Right ventricle myocardium inferior (tissue), 1 donor: ENCODE measurements at regions not wholly inside any gene's neighbourhood (a gene's known extent, or its start where the extent isn't known, plus 50 kb on each side); places are given as distances from the start of the nearest gene placed in this dataset.
"Not testable (repeated sequence)": the region's sequence is repeated elsewhere in the genome, so short reads cannot be mapped to it uniquely, and the experiment has no call there.

Experiments
- ATAC-seq: fragments of 200-7000 bp; cut with Tn5 transposase; one replicate; pipeline ENCODE4 v1.9.1; 2020; ENCODE audit warnings: mild to moderate bottlenecking, moderate library complexity
- DNase-seq: peaks from one replicate; pipeline ENCODE4 v3.0.0; 2021; ENCODE audit errors: missing footprints
- intact Hi-C: fragments of 100-400 bp; cut with DNase I; formaldehyde crosslinking; loops from one replicate; pipeline ENCODE4 v1.11.0; 2022
- donor health status: DM: no; HTN: yes; CAD: no; lungs with severe emphysema.

- intact Hi-C loops: no loop called here
- ATAC-seq (no peak), DNase-seq (no peak)
Observed at GRCh38 chr6:28618898-28619555, 93.3 kb downstream of the GPX5 start.

- ATAC-seq, DNase-seq, intact Hi-C loops: not testable (repeated sequence)
Observed at GRCh38 chr6:28621268-28621667, 95.6 kb downstream of the GPX5 start.

- DNase-seq: not testable (repeated sequence)
Observed at GRCh38 chr6:28623242-28623641, 97.6 kb downstream of the GPX5 start.

GRCh38 chr6:28626386-28626785 lies 100.7 kb downstream of the GPX5 start:
- ATAC-seq, DNase-seq, intact Hi-C loops: not testable (repeated sequence)

More at GRCh38 chr6:28623242-28623641, 97.6 kb downstream of the GPX5 start:
- ATAC-seq, intact Hi-C loops: not testable (repeated sequence)

GRCh38 chr6:28632326-28632851 lies 106.7 kb downstream of the GPX5 start:
- ATAC-seq: no peak
- no peak for DNase-seq
- intact Hi-C loops: no loop called here

- intact Hi-C loops: no loop called here
- no peak for DNase-seq
- no peak for ATAC-seq
Observed at GRCh38 chr6:28633445-28634215, 107.9 kb downstream of the GPX5 start.

GRCh38 chr6:28634411-28634760 lies 108.7 kb downstream of the GPX5 start:
- ATAC-seq (no peak), DNase-seq (no peak)
- intact Hi-C loops: no loop called here

- intact Hi-C loops: no loop called here
- ATAC-seq: no peak
- no peak for DNase-seq
Observed at GRCh38 chr6:28634761-28635546, 109.3 kb downstream of the GPX5 start.

GRCh38 chr6:28635547-28636158 lies 110.0 kb downstream of the GPX5 start:
- DNase-seq (no peak), ATAC-seq (no peak)
- intact Hi-C loops: no loop called here

- ATAC-seq (no peak), DNase-seq (no peak)
- intact Hi-C loops: no loop called here
Observed at GRCh38 chr6:28638787-28639430, 113.2 kb downstream of the GPX5 start.

GRCh38 chr6:28639445-28640290 lies 114.0 kb downstream of the GPX5 start:
- intact Hi-C loops, ATAC-seq, DNase-seq: not testable (repeated sequence)

- intact Hi-C loops: no loop called here
- no peak for ATAC-seq
- DNase-seq: no peak
Observed at GRCh38 chr6:28643017-28643740, 117.5 kb downstream of the GPX5 start.

- intact Hi-C loops: no loop called here
- DNase-seq (no peak), ATAC-seq (no peak)
Observed at GRCh38 chr6:28646650-28647049, 121.0 kb downstream of the GPX5 start.

- DNase-seq: no peak
- ATAC-seq: no peak
- intact Hi-C loops: no loop called here
Observed at GRCh38 chr6:28648035-28648877, 122.6 kb downstream of the GPX5 start.

GRCh38 chr6:28648878-28649375 lies 123.2 kb downstream of the GPX5 start:
- intact Hi-C loops: no loop called here
- DNase-seq: no peak
- ATAC-seq: no peak

GRCh38 chr6:28651161-28651560 lies 125.5 kb downstream of the GPX5 start:
- intact Hi-C loops: no loop called here
- DNase-seq (no peak), ATAC-seq (no peak)
